ENCODE measurements at regions not wholly inside any gene's neighbourhood (a gene's known extent, or its start where the extent isn't known, plus 50 kb on each side); places are given as distances from the start of the nearest gene placed in this dataset.
"Not testable (repeated sequence)": the region's sequence is repeated elsewhere in the genome, so short reads cannot be mapped to it uniquely, and the experiment has no call there.

- DNase-seq: not testable (repeated sequence)
Measured at GRCh38 chr21:9705016-9705415, 816.4 kb upstream of the TPTE start.

GRCh38 chr21:9705455-9705854 is 815.9 kb upstream of the TPTE start:
- DNase-seq: not testable (repeated sequence)

GRCh38 chr21:9724542-9724941 is 796.8 kb upstream of the TPTE start:
- not testable (repeated sequence) for DNase-seq

- DNase-seq: not testable (repeated sequence)
Measured at GRCh38 chr21:9727187-9727586, 794.2 kb upstream of the TPTE start.

- DNase-seq: not testable (repeated sequence)
Measured at GRCh38 chr21:9728219-9728992, 793.0 kb upstream of the TPTE start.

- no peak for DNase-seq
Measured at GRCh38 chr21:9730866-9731265, 790.5 kb upstream of the TPTE start.

GRCh38 chr21:9731317-9731716 is 790.1 kb upstream of the TPTE start:
- DNase-seq: not testable (repeated sequence)

GRCh38 chr21:9732605-9733004 is 788.8 kb upstream of the TPTE start:
- not testable (repeated sequence) for DNase-seq

GRCh38 chr21:9733761-9734558 is 787.4 kb upstream of the TPTE start:
- not testable (repeated sequence) for DNase-seq

GRCh38 chr21:9735421-9735961 is 785.9 kb upstream of the TPTE start:
- no peak for DNase-seq

- DNase-seq: not testable (repeated sequence)
Measured at GRCh38 chr21:9737301-9737700, 784.1 kb upstream of the TPTE start.

- not testable (repeated sequence) for DNase-seq
Measured at GRCh38 chr21:9737871-9738515, 783.4 kb upstream of the TPTE start.

- DNase-seq: no peak
Measured at GRCh38 chr21:9738527-9738926, 782.9 kb upstream of the TPTE start.

GRCh38 chr21:9739240-9739639 is 782.1 kb upstream of the TPTE start:
- DNase-seq: no peak

GRCh38 chr21:9740177-9740941 is 781.0 kb upstream of the TPTE start:
- DNase-seq: not testable (repeated sequence)

GRCh38 chr21:9740991-9741742 is 780.2 kb upstream of the TPTE start:
- not testable (repeated sequence) for DNase-seq

- not testable (repeated sequence) for DNase-seq
Measured at GRCh38 chr21:9743566-9743965, 777.8 kb upstream of the TPTE start.

GRCh38 chr21:9744166-9744565 is 777.2 kb upstream of the TPTE start:
- DNase-seq: not testable (repeated sequence)

- not testable (repeated sequence) for DNase-seq
Measured at GRCh38 chr21:9744593-9744992, 776.8 kb upstream of the TPTE start.

- not testable (repeated sequence) for DNase-seq
Measured at GRCh38 chr21:9745457-9746108, 775.8 kb upstream of the TPTE start.

GRCh38 chr21:9746311-9746710 is 775.1 kb upstream of the TPTE start:
- not testable (repeated sequence) for DNase-seq

Measured in NCI-H69 (cell line).